HG03442 (cell line): ENCODE measurements at regions not wholly inside any gene's neighbourhood (a gene's known extent, or its start where the extent isn't known, plus 50 kb on each side); places are given as distances from the start of the nearest gene placed in this dataset.

ENCODE experiments used
- ATAC-seq: cut with Tn5 transposase; IDR thresholded peaks from one replicate; pipeline ENCODE4 v1.9.1; 2021; ENCODE audit warnings: mild to moderate bottlenecking, moderate library complexity; ENCODE audit not compliant: unreplicated experiment

DNA sequence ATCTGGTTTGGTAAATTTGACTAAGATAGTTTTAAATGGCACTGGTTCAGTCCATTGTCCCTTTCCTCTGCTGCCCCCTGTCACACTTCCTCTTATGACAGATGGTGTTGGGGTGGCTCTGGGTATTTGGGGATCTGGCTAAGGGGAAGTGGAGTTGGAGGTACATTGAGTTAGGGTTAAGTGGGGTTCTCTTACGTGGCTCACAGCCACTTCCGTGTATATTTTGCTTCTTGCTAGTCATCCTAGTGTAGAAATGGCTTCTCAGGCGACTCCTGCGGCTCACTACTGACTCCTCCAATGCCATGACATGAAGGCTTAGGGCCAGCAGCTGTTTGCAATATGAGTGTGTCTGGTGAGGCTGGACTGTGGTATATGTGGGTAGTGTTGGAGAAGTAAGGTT lies 187.0 kb downstream of the HAUS1 start:
- no peak for ATAC-seq

- no peak for ATAC-seq
Measured at GRCh38 chr18:46293742-46294181, 189.6 kb downstream of the HAUS1 start.

GRCh38 chr18:46294318-46294717 lies 190.1 kb downstream of the HAUS1 start:
- no peak for ATAC-seq

DNA sequence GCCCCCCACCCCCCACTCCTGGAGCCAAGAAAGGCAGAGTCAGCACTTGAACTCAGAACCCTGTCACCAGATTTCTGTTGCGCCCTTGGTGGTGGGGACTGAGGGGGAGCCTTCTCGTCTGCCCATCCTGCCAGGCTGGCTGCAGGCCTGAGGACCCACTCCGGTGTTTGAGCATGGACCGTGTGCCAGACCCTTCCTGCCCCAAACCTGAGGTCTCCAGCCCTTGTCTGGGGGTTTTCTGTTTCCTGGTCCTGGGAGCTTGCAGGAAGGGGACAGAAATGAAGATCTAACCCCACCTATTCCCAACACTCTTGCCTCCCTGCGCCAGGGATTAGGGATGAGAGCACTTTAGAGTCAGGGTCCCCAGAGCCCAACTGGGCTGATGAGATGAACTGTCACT lies 190.6 kb downstream of the HAUS1 start:
- ATAC-seq = no peak

GRCh38 chr18:46295416-46295815 lies 191.2 kb downstream of the HAUS1 start:
- no peak for ATAC-seq

DNA sequence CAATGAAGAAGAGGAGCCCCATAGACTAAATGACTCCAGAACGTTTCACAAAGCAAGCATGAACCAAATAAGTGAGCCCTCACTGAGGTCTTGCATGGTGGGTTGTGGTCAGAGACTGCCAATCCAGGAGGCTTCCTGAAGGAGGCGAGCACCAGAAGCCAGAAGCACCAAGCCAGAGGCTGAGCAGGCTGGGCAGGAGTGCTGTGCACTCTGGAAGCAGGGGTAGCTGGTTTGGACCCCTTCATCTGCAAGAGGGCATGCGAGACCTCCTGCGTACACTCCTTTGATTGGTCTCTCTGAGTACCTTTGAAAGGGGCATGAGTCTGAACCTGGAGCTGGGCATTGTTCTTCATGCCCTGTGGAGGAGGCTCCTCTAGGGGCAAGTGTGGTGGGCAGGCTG lies 192.5 kb downstream of the HAUS1 start:
- no peak for ATAC-seq

DNA sequence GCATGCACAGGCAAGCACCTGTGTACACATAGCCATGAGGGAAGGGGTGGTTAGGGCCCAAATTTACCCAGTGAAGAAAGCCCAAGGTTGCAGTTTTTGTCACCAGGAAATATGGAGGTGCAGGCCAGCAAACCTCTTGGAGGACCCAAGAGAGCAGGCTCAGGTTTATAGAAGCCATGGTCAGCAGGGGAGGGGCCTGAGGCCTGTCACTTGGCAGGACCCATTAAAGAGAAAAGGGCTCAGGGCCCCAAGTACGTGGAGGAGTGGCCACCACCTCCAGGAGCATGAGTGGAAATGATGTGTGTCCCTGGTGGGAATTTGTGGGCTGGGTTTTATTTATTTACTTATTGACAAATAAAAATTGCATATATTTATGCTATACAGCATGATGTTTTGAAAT lies 192.9 kb downstream of the HAUS1 start:
- ATAC-seq = no peak

DNA sequence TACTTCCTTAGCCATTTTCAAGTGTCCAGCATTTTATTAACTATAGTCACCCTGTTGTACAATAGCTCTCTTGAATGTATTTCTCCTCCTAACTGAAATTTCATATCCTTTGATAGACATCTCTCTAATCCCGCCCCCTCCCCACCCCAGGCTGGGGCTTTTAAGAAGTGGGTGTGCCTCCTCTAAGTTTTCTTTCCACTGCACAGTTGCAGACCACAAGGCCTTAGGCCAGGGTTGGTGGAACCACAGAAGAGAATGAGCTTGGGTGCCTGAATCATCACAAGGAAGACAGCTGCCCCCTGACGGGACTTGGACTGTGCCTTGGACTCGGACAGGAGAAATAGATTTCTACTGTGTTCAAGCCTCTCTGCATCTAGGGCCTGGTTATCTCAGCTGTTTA lies 193.4 kb downstream of the HAUS1 start:
- ATAC-seq = no peak

- no peak for ATAC-seq
Measured at GRCh38 chr18:46298511-46298910, 194.3 kb downstream of the HAUS1 start.

DNA sequence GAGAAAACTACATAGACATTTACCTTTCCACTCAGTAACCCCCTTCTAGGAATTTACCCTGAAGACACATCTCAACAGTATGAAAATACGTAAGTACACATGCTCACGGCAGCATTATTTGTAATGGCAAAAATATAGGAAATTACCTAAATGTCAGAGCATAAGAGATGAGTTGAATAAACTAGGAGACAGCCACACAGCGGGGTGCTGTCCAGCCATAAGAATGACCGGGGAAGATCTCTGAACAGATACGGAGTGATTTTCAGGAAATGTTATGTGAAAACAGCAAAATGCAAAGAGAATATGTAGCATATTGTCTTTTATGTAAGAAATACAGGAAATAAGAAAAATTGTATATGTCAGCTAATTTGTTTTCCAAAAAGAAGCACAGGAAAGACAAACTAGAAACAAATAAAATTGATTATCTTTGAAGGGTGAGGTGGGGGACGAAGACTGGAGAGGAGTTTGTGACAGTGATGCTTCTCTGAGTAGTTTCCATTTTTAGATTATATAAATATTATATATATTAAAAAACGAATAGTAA lies 195.4 kb downstream of the HAUS1 start:
- no peak for ATAC-seq

GRCh38 chr18:46301081-46301480 lies 196.9 kb downstream of the HAUS1 start:
- no peak for ATAC-seq

GRCh38 chr18:46301571-46301970 lies 197.4 kb downstream of the HAUS1 start:
- no peak for ATAC-seq

DNA sequence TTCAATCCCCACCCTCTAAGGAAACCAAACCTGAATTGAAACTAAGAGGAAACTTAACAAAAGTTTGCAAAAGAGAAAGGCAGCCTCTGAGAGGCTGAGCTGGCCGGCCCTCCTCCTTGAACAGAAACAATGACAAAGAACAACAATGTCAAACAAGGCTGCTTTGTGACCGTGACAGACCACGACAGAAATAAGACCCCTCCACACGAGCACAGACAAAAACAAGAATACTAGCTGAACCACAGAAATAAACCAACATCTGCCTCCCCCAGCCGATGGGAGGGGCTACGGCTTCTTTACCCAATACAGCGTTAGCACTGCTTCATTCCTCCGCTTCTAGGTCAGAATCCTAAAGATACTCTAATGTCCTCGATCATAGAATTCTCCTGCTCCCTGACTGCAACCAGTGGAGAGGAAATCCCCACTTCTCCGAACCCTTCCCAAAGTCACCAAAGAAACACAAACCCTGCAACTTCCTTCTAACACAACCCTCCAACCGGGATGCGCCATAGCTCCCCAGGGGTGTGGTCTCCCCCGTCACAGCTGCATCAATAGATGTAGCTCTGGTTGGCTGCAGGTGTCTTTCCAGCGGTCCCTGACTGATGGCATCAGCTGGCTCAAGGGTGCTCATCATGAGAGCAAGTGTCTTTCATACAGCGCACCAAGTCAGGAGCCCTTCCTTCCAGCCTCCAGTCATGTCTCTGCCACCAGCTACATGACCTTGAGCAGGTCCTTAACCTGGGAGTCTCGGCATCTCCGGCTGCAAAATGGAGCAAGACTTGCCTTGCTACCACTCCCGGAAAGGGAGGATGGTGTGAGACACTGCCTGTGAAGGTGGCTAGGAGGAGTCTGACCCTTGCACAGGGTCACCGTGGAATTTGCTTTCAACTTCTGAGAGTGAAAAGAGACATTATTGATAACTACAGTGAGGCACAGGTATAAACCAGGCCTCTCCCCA lies 198.6 kb downstream of the HAUS1 start:
- no peak for ATAC-seq

- ATAC-seq = no peak
Measured at GRCh38 chr18:46310258-46310657, 206.1 kb downstream of the HAUS1 start.

GRCh38 chr18:46310675-46311345 lies 206.6 kb downstream of the HAUS1 start:
- no peak for ATAC-seq

DNA sequence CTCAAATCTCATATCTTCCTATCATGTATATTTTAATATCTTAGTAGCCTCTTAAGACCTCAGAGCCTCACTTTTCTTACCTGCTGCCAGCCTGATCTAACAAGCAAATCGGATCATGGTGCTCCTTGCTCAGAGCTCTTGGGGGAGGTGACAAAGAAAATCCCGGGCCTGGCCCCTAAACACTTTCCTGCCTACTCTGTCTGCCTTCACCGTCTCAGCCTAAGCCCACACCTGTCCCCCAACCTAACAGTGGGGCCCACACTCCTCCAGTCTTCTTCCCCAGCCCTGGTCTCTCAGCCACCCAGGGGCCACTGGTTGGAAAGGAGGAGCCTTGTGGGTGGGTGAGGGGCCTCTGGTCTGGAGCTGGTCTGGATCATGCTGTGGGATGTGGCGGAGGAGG lies 207.3 kb downstream of the HAUS1 start:
- no peak for ATAC-seq

GRCh38 chr18:46312221-46312620 lies 208.0 kb downstream of the HAUS1 start:
- no peak for ATAC-seq

- no peak for ATAC-seq
Measured at GRCh38 chr18:46313521-46313920, 209.3 kb downstream of the HAUS1 start.

GRCh38 chr18:46314011-46314410 lies 209.8 kb downstream of the HAUS1 start:
- ATAC-seq = no peak

GRCh38 chr18:46315161-46315560 lies 211.0 kb downstream of the HAUS1 start:
- no peak for ATAC-seq

- no peak for ATAC-seq
Measured at GRCh38 chr18:46318356-46318755, 214.2 kb downstream of the HAUS1 start.

DNA sequence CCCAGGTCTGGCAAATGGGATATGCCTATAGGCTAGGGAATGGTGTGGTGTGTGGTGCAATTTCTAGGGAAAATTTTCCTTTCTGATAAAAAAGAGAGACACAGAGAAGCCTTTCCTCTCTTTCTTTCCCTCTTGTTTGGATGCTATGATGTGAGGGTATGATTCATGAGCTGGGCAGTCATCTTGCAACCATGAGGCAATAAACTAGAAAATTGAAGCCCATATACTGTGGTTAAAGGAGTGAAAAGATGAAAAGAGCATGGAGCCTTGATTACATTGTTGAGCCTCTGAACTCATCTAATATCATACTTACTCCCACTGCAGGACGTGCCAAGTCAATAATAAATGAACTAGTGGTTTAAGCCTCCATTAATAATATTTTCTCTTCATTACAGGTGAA lies 215.6 kb downstream of the HAUS1 start:
- no peak for ATAC-seq
